NT2/D1 (cell line): ENCODE measurements at regions not wholly inside any gene's neighbourhood (a gene's known extent, or its start where the extent isn't known, plus 50 kb on each side); places are given as distances from the start of the nearest gene placed in this dataset.

Experiments
- DNase-seq: peaks from one replicate; pipeline ENCODE4 v3.0.0-alpha.2; 2011; ENCODE audit warnings: low read depth, low spot score
- H3K27me3 ChIP-seq: 2 replicates; pipeline ENCODE4 v1.6.0; 2011; ENCODE audit warnings: mild to moderate bottlenecking; ENCODE audit not compliant: insufficient read length, insufficient read depth
- H3K36me3 ChIP-seq: 2 replicates; pipeline ENCODE4 v1.6.1; 2011; ENCODE audit warnings: mild to moderate bottlenecking, low read length, mixed read lengths; ENCODE audit not compliant: insufficient read depth, insufficient read length
- H3K4me1 ChIP-seq: 2 replicates; pipeline ENCODE4 v1.5.1; 2011; ENCODE audit not compliant: insufficient read depth, insufficient read length
- H3K4me3 ChIP-seq: 2 replicates; pipeline ENCODE4 v1.5.1; 2011; ENCODE audit warnings: low read depth; ENCODE audit not compliant: insufficient read length
- H3K9ac ChIP-seq: 2 replicates; pipeline ENCODE4 v1.6.0; 2011; ENCODE audit warnings: low read depth; ENCODE audit not compliant: insufficient read length
- H3K9me3 ChIP-seq: 2 replicates; pipeline ENCODE4 v1.5.1; 2011; ENCODE audit warnings: mild to moderate bottlenecking, low read length; ENCODE audit not compliant: insufficient read depth
- SUZ12 ChIP-seq: IDR thresholded peaks from 2 replicates; pipeline ENCODE4 v1.6.1; 2011; ENCODE audit not compliant: insufficient read length, insufficient read depth; ENCODE audit errors: extremely low read depth
- YY1 ChIP-seq: IDR thresholded peaks from 2 replicates; pipeline ENCODE4 v1.6.1; 2011; ENCODE audit not compliant: insufficient read length, insufficient read depth
- ZNF274 ChIP-seq: IDR thresholded peaks from 2 replicates; pipeline ENCODE4 v1.6.1; 2011; ENCODE audit warnings: mild to moderate bottlenecking, low read depth, low read length

DNA sequence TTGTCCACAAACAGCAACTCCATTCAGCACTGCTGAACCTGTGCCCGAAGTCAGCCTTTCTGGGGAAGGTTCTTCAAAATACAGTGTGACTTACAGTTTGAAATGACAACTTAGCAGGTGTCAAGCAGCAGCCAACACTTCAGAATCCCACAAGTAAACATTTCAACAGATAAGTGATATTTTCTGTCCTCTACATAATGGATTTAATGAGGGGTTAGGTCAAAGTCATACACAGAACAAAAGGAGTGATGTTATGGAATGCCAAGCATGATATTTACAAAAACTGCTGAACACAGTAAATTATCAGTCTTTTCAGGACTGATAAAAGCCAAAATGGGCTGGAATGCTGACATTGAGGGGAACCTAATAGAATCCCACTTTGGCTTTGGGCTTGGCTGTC lies 77.6 kb upstream of the JAZF1 start:
- Histone ChIP-seq H3K9me3 (no peaks in the 10 kb centered on the region), H3K4me1 (no peaks in the 10 kb centered on the region), H3K27me3 (no peaks in the 10 kb centered on the region), H3K9ac (no peak overlapping the region), H3K4me3 (no peak overlapping the region), H3K36me3 (no peaks in the 10 kb centered on the region)
- no peak for TF ChIP-seq YY1
- no peak for TF ChIP-seq ZNF274
- no peak for TF ChIP-seq SUZ12
- DNase-seq, result no peak

GRCh38 chr7:28260969-28261368 lies 80.4 kb upstream of the JAZF1 start:
- Histone ChIP-seq H3K4me3 (no peak overlapping the region), H3K9me3 (no peaks in the 10 kb centered on the region), H3K9ac (no peak overlapping the region), H3K4me1 (no peaks in the 10 kb centered on the region), H3K27me3 (no peaks in the 10 kb centered on the region), H3K36me3 (no peaks in the 10 kb centered on the region)
- no peak for DNase-seq
- TF ChIP-seq SUZ12 (no peak), YY1 (no peak), ZNF274 (no peak)

- Histone ChIP-seq H3K9ac (no peak overlapping the region), H3K9me3 (no peaks in the 10 kb centered on the region), H3K36me3 (no peaks in the 10 kb centered on the region), H3K4me1 (no peaks in the 10 kb centered on the region), H3K27me3 (no peaks in the 10 kb centered on the region), H3K4me3 (no peak overlapping the region)
- TF ChIP-seq YY1, result no peak
- no peak for TF ChIP-seq SUZ12
- no peak for DNase-seq
These were observed 83.2 kb upstream of the JAZF1 start for GRCh38 chr7:28263622-28264271.

DNA sequence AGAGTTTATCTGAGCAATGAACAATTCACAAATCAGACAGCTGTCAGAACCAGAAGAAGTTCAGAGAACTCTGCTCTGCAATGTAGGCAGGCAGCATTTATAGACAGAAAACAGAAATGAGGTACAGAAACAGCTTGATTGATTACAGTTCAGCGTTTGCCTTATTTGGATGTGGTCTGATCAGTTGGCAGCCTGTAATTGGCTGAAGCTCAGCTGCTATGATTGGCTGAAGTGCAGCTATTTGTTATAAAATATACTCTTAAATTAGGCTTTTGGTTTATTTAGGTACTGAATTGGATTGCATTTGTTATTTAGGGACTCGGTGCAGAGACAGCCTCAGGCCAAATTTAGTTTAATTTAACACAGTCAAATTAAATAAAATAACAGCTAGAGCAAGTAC lies 85.8 kb upstream of the JAZF1 start:
- DNase-seq, result no peak
- Histone ChIP-seq H3K4me3 (no peak overlapping the region), H3K9me3 (no peaks in the 10 kb centered on the region), H3K27me3 (no peaks in the 10 kb centered on the region), H3K9ac (no peak overlapping the region), H3K36me3 (no peaks in the 10 kb centered on the region), H3K4me1 (no peaks in the 10 kb centered on the region)
- TF ChIP-seq YY1, result no peak
- TF ChIP-seq ZNF274, result no peak
- TF ChIP-seq SUZ12, result no peak

DNA sequence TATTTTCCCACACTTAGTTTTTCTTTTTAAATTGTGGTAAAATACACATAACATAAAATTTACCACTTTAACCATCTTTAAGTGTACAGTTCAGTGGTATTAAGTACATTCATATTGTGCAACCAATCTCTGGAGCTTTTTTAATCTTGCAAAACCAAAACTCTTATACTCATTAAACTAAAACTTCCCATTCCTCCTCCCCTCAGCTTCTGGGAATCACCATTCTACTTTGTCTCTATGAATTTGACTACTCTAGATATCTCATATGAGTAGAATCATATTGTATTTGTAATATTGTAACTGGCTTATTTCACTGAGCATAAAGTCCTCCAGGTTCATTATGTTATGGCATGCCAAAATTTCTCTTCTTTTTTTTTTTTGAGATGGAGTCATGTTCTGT lies 86.4 kb upstream of the JAZF1 start:
- no peaks in the 10 kb centered on the region for H3K9me3 ChIP-seq
- no peaks in the 10 kb centered on the region for H3K36me3 ChIP-seq
- no peak overlapping the region for H3K9ac ChIP-seq
- no peaks in the 10 kb centered on the region for H3K4me1 ChIP-seq
- no peaks in the 10 kb centered on the region for H3K27me3 ChIP-seq
- H3K4me3 ChIP-seq, result no peak overlapping the region
- no peak for TF ChIP-seq YY1
- no peak for TF ChIP-seq SUZ12
- no peak for TF ChIP-seq ZNF274
- no peak for DNase-seq

DNA sequence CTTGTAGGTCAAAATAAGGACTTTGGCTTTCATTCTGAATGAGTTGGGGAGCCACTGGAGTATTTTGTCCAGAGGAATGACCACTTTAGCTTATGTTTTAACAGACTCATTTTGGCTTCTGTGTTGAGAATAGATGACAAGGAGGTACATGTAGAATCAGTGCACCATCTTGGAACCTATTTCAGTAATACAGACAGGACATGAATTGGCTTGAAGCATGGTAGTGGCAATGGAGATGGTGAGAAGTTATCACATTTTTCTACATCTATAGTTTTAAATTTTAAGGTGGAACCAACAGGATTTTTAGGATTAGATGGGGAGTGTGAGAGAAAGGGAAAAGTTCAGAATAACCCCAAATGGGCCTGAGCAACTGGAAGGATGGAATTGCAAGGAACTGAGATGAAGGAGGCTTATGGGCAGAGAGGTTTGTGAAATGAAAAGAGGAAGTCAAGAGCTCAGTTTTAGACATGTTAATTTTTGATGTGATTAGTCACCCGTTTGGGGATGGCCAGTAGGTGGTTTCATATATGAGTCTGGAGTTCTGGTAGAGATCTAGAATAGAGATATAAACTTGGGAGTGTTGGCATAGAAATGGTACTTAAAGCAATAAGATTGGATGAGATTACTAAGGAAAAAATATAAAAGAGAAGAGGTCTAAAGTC lies 89.2 kb upstream of the JAZF1 start:
- Histone ChIP-seq H3K4me1 (no peaks in the 10 kb centered on the region), H3K9ac (no peak overlapping the region), H3K27me3 (no peaks in the 10 kb centered on the region), H3K36me3 (no peaks in the 10 kb centered on the region), H3K4me3 (no peak overlapping the region), H3K9me3 (0 out of 2 replicates have a peak, but pooled peaks cover 9% of the 10 kb centered on the region)
- no peak for DNase-seq
- TF ChIP-seq YY1, result no peak
- no peak for TF ChIP-seq SUZ12
- no peak for TF ChIP-seq ZNF274

DNA sequence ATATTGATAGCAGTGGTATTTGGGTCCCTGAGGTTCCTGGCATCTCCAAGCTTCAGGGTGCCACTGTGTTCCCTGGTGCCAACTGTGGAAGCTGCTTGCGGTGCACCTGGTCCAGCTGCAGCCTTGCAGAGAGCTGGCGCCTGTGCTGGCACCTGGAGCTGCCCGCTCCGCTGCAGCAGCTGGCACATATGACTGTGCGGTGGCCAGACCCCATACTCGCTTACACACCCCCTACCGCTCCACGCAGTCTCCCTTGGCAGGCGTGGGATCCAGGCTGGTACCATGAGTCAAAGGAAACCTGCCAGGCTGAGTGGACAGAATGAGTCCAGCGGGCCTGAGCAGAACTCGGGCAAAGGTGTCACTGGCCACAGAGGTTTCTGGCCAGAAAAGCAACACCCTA lies 89.9 kb upstream of the JAZF1 start:
- no peaks in the 10 kb centered on the region for H3K4me1 ChIP-seq
- no peak overlapping the region for H3K9ac ChIP-seq
- H3K9me3 ChIP-seq, result 0 out of 2 replicates have a peak, but pooled peaks cover 9% of the 10 kb centered on the region
- H3K4me3 ChIP-seq, result no peak overlapping the region
- H3K36me3 ChIP-seq, result no peaks in the 10 kb centered on the region
- no peak for DNase-seq
- no peaks in the 10 kb centered on the region for H3K27me3 ChIP-seq
- TF ChIP-seq ZNF274 (no peak), SUZ12 (no peak), YY1 (no peak)

DNA sequence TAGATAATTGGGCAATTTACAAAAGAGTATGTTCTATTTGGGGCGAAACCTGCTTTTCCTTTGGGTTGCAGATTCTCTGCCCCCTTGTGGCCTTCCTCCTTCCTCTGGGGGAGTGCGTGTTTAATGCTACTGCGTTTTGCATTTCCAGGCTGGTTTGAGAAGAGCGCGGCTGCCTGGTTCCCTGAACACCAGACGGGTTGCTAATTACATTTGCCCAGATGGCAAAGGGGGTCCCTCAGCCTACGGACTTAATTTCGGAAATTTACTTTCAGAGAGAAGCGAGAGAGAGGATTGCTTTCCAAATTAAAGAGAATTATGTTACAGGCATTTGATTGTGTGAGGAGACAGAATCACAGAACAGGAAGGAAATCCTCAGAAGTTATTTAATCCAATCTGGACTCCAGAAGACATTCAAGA lies 91.9 kb upstream of the JAZF1 start:
- no peak for TF ChIP-seq SUZ12
- no peak for TF ChIP-seq ZNF274
- TF ChIP-seq YY1, result no peak
- H3K4me3 ChIP-seq, result no peak overlapping the region
- H3K27me3 ChIP-seq, result no peaks in the 10 kb centered on the region
- H3K9ac ChIP-seq, result peak overlapping the region; percentile 47
- 0 out of 2 replicates have a peak, but pooled peaks cover 9% of the 10 kb centered on the region for H3K9me3 ChIP-seq
- peak; percentile 68 for DNase-seq
- no peaks in the 10 kb centered on the region for H3K4me1 ChIP-seq
- H3K36me3 ChIP-seq, result no peaks in the 10 kb centered on the region
